Trophoblast cell (in vitro differentiated cells and primary cell): ENCODE measurements at regions not wholly inside any gene's neighbourhood (a gene's known extent, or its start where the extent isn't known, plus 50 kb on each side); places are given as distances from the start of the nearest gene placed in this dataset.
A peak's percentile ranks its signal among the peaks of the same experiment; 100 is the strongest.

Experiments
- DNase-seq, 2 donors: peaks; one replicate each; pipeline ENCODE4 v3.0.0-alpha.2; 2016
- H2AFZ ChIP-seq: 2 replicates; pipeline ENCODE4 v1.6.1; 2013; ENCODE audit warnings: low read length, moderate library complexity, mild to moderate bottlenecking; ENCODE audit not compliant: insufficient read depth, poor library complexity
- H2AK5ac ChIP-seq: 2 replicates; pipeline ENCODE4 v1.6.1; 2013; ENCODE audit warnings: mild to moderate bottlenecking, low read length
- H2BK120ac ChIP-seq: 2 replicates; pipeline ENCODE4 v1.6.1; 2013; ENCODE audit warnings: low read length, mild to moderate bottlenecking, moderate library complexity; ENCODE audit not compliant: insufficient read depth, poor library complexity
- H2BK12ac ChIP-seq: 2 replicates; pipeline ENCODE4 v1.6.1; 2013; ENCODE audit warnings: mild to moderate bottlenecking, low read length, moderate library complexity
- H2BK5ac ChIP-seq: 2 replicates; pipeline ENCODE4 v1.6.1; 2013; ENCODE audit warnings: low read length, low read depth, moderate library complexity, mild to moderate bottlenecking; ENCODE audit not compliant: poor library complexity
- H3K14ac ChIP-seq: 2 replicates; pipeline ENCODE4 v1.6.1; 2013; ENCODE audit warnings: mild to moderate bottlenecking, low read length
- H3K18ac ChIP-seq: 2 replicates; pipeline ENCODE4 v1.6.1; 2013; ENCODE audit warnings: mild to moderate bottlenecking, low read length
- H3K23ac ChIP-seq: 2 replicates; pipeline ENCODE4 v1.6.1; 2013; ENCODE audit warnings: low read length
- H3K27ac ChIP-seq: 2 replicates; pipeline ENCODE4 v1.5.1; 2013; ENCODE audit warnings: low read depth, mild to moderate bottlenecking, inconsistent platforms, low read length, moderate library complexity
- H3K27me3 ChIP-seq: 2 replicates; pipeline ENCODE4 v1.6.1; 2013; ENCODE audit warnings: inconsistent platforms, mild to moderate bottlenecking, low read length, moderate library complexity; ENCODE audit not compliant: insufficient read depth
- H3K36me3 ChIP-seq, 2 experiments: 1 replicate in 1 of 2; 2 replicates in 1 of 2; pipeline ENCODE4 v1.6.1; 2013; ENCODE audit warnings: low read length in 2 of 2, mild to moderate bottlenecking in 2 of 2, moderate library complexity in 1 of 2; ENCODE audit not compliant: insufficient read depth in 2 of 2, control insufficient read depth in 1 of 2
- H3K4ac ChIP-seq: 2 replicates; pipeline ENCODE4 v1.6.1; 2013; ENCODE audit warnings: low read depth, mild to moderate bottlenecking, low read length, moderate library complexity
- H3K4me1 ChIP-seq, 2 experiments: 1 replicate in 1 of 2; 2 replicates in 1 of 2; pipeline ENCODE4 v1.6.1; 2013; ENCODE audit warnings: low read length in 2 of 2, mild to moderate bottlenecking in 2 of 2, moderate library complexity in 1 of 2; ENCODE audit not compliant: insufficient read depth in 2 of 2, control insufficient read depth in 1 of 2
- H3K4me2 ChIP-seq: 2 replicates; pipeline ENCODE4 v1.6.1; 2013; ENCODE audit warnings: inconsistent platforms, mild to moderate bottlenecking, low read length, moderate library complexity
- H3K4me3 ChIP-seq: 2 replicates; pipeline ENCODE4 v1.5.1; 2013; ENCODE audit warnings: mild to moderate bottlenecking, low read depth, low read length, inconsistent platforms
- H3K79me1 ChIP-seq: one replicate; pipeline ENCODE4 v1.6.1; 2013; ENCODE audit warnings: low read length
- H3K79me2 ChIP-seq: 2 replicates; pipeline ENCODE4 v1.6.1; 2013; ENCODE audit warnings: low read length, mild to moderate bottlenecking; ENCODE audit not compliant: control insufficient read depth, insufficient read depth, poor library complexity
- H3K9ac ChIP-seq: 2 replicates; pipeline ENCODE4 v1.6.1; 2013; ENCODE audit warnings: mild to moderate bottlenecking, low read length
- H3K9me3 ChIP-seq: 2 replicates; pipeline ENCODE4 v1.6.1; 2013; ENCODE audit warnings: low read depth, mild to moderate bottlenecking, control low read depth, inconsistent platforms, low read length; ENCODE audit not compliant: insufficient read depth
- H4K12ac ChIP-seq: 2 replicates; pipeline ENCODE4 v1.6.1; 2013; ENCODE audit warnings: low read depth, mild to moderate bottlenecking, low read length, moderate library complexity
- H4K8ac ChIP-seq: 2 replicates; pipeline ENCODE4 v1.6.1; 2013; ENCODE audit warnings: low read depth, mild to moderate bottlenecking, low read length, moderate library complexity
- H4K91ac ChIP-seq: one replicate; pipeline ENCODE4 v1.6.1; 2013; ENCODE audit warnings: low read depth, mild to moderate bottlenecking, low read length, moderate library complexity
- WGBS: extraction: QIAGEN DNeasy Blood & Tissue Kit; methylation state at CpG from one replicate; pipeline ENCODE4 v1.1.7; 2013; ENCODE audit warnings: missing lambda C conversion rate; ENCODE audit not compliant: insufficient read length, insufficient coverage; ENCODE audit errors: extremely low coverage; 5-methylcytosine and 5-hydroxymethylcytosine counted together

DNA sequence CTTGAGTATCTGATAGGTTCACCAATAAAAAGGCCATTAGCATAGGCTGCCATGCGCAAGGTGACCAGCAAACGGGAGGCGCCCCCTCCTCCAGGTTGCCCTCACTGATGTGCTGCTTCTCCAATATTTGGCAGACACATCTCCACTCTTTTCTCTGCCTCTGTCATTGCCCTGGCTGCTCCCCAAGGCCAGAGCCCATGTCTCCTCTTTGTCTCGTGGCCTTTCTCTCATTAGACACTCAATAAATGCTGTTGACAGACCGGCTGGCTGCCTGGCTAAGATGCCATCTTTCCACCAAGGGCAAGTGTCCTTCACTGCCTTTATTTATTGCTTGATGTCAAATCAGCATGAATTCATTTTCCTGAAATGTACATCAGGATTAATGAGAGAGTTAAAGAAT is 404.0 kb upstream of the KIF2A start:
- no peak for DNase-seq
- Histone ChIP-seq H3K4ac (no peak overlapping the region), H3K27ac (no peak overlapping the region), H3K9ac (peak overlapping the region; percentile 48), H3K18ac (no peak overlapping the region), H4K12ac (no peak overlapping the region), H4K8ac (no peak overlapping the region), H2BK120ac (no peak overlapping the region), H2AK5ac (no peak overlapping the region), H2AFZ (no peak overlapping the region), H2BK12ac (no peak overlapping the region), H3K9me3 (no peaks in the 10 kb centered on the region), H3K23ac (no peak overlapping the region), H3K4me2 (no peak overlapping the region), H3K36me3 (no peaks in the 10 kb centered on the region), H4K91ac (no peak overlapping the region), H3K79me2 (no peaks in the 10 kb centered on the region), H3K14ac (no peak overlapping the region), H3K4me1 (no peaks in the 10 kb centered on the region), H2BK5ac (no peak overlapping the region), H3K79me1 (no peaks in the 10 kb centered on the region), H3K27me3 (no peaks in the 10 kb centered on the region), H3K4me3 (no peak overlapping the region)
- no CpG with 5 or more reads among the region's 5 CpGs for WGBS

DNA sequence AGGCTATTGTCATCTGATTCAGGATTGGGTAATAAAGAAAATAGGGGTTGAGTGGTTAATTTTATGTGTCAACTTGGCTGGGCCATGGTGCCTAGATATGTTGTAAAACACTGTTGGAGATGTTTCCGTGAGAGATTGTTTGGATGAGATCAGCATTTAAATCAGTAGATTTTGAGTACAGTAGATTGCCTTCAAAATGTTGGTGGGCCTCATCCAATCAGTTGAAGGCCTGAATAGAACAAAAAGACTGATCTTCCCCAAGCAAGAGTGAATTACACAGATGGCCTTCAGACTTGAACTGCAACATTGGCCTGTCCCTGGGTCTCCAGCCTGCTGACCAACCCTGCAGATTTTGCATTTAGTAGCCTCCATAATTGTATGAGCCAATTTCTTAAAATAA is 401.3 kb upstream of the KIF2A start:
- Histone ChIP-seq H2BK5ac (no peak overlapping the region), H3K4me1 (no peaks in the 10 kb centered on the region), H3K27me3 (no peaks in the 10 kb centered on the region), H4K91ac (no peak overlapping the region), H3K27ac (no peak overlapping the region), H3K79me2 (no peaks in the 10 kb centered on the region), H3K14ac (no peak overlapping the region), H3K4ac (no peak overlapping the region), H3K9me3 (no peaks in the 10 kb centered on the region), H3K4me2 (no peak overlapping the region), H3K79me1 (no peaks in the 10 kb centered on the region), H3K18ac (no peak overlapping the region), H2AK5ac (no peak overlapping the region), H3K23ac (no peak overlapping the region), H3K4me3 (no peak overlapping the region), H3K9ac (no peak overlapping the region), H3K36me3 (no peaks in the 10 kb centered on the region), H2BK12ac (no peak overlapping the region), H2AFZ (no peak overlapping the region), H4K8ac (no peak overlapping the region), H4K12ac (no peak overlapping the region), H2BK120ac (no peak overlapping the region)
- no CpG with 5 or more reads among the region's 1 CpG for WGBS
- no peak for DNase-seq

DNA sequence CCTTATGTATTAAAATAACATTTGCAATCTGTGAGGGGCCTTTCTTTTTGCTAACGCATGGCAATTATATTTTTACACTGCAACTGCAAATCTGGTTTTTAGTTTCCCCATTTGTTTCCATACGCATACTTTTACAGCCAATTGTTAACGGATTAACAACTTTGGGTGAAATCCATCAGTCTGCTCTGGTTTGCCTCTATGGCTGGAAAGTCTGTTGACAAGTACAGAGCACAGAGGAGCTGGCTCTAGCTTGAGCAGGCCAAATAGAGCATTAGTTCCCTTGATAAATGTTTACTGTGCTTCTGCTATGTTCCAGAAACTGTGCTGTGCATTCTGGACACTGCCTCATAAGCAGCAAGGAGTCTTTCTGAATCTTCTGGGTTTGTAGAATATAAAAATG is 400.4 kb upstream of the KIF2A start:
- H3K18ac ChIP-seq, result no peak overlapping the region
- H2BK120ac ChIP-seq, result no peak overlapping the region
- no peaks in the 10 kb centered on the region for H3K4me1 ChIP-seq
- no peaks in the 10 kb centered on the region for H3K79me2 ChIP-seq
- H3K36me3 ChIP-seq, result no peaks in the 10 kb centered on the region
- no CpG with 5 or more reads among the region's 3 CpGs for WGBS
- H4K12ac ChIP-seq, result no peak overlapping the region
- no peak overlapping the region for H3K4me2 ChIP-seq
- no peak overlapping the region for H3K9ac ChIP-seq
- H3K79me1 ChIP-seq, result no peaks in the 10 kb centered on the region
- H3K23ac ChIP-seq, result no peak overlapping the region
- no peak overlapping the region for H4K91ac ChIP-seq
- H3K14ac ChIP-seq, result no peak overlapping the region
- H2AK5ac ChIP-seq, result no peak overlapping the region
- H2BK5ac ChIP-seq, result no peak overlapping the region
- H4K8ac ChIP-seq, result no peak overlapping the region
- H3K27me3 ChIP-seq, result no peaks in the 10 kb centered on the region
- H2AFZ ChIP-seq, result no peak overlapping the region
- no peak overlapping the region for H3K4me3 ChIP-seq
- no peak overlapping the region for H3K27ac ChIP-seq
- H2BK12ac ChIP-seq, result no peak overlapping the region
- H3K9me3 ChIP-seq, result no peaks in the 10 kb centered on the region
- no peak for DNase-seq
- no peak overlapping the region for H3K4ac ChIP-seq

DNA sequence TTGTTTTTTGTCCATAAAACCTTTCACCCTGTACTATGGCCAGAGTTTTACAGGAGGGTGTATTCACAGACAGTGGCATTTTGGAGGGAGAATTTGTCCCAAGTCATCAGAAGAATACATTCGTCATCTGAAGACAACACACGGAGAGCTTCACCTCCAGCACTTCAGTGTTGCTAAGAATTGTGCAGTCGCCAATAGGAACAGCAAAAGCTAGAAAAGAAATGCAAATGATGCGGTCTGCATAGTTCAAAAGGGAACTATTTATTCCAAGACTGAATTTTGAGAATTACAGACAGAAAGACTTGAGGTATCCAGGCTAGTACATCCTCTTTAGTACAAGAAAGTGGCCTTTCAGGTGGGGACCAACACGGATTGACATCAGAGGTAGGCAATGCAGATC is 399.2 kb upstream of the KIF2A start:
- no peak overlapping the region for H3K9ac ChIP-seq
- no CpG with 5 or more reads among the region's 5 CpGs for WGBS
- no peak overlapping the region for H4K91ac ChIP-seq

More for the DNA sequence above, 399.2 kb upstream of the KIF2A start:
- Histone ChIP-seq H3K4ac (no peak overlapping the region), H4K12ac (no peak overlapping the region), H3K27ac (no peak overlapping the region), H3K79me1 (no peaks in the 10 kb centered on the region), H2BK12ac (no peak overlapping the region), H3K36me3 (no peaks in the 10 kb centered on the region), H2BK120ac (no peak overlapping the region), H3K9me3 (no peaks in the 10 kb centered on the region), H4K8ac (no peak overlapping the region), H3K14ac (no peak overlapping the region), H2AK5ac (no peak overlapping the region), H3K79me2 (no peaks in the 10 kb centered on the region), H3K4me2 (no peak overlapping the region), H3K4me1 (no peaks in the 10 kb centered on the region), H3K18ac (no peak overlapping the region), H2AFZ (no peak overlapping the region), H3K23ac (no peak overlapping the region), H3K4me3 (no peak overlapping the region), H3K27me3 (no peaks in the 10 kb centered on the region), H2BK5ac (no peak overlapping the region)
- no peak for DNase-seq
